Ureter (tissue), 1 donor: ENCODE measurements at regions not wholly inside any gene's neighbourhood (a gene's known extent, or its start where the extent isn't known, plus 50 kb on each side); places are given as distances from the start of the nearest gene placed in this dataset.
A peak's percentile ranks its signal among the peaks of the same experiment; 100 is the strongest.
"Not testable (repeated sequence)": the region's sequence is repeated elsewhere in the genome, so short reads cannot be mapped to it uniquely, and the experiment has no call there.

ENCODE experiments used
- DNase-seq: peaks from one replicate; pipeline ENCODE4 v3.0.0-alpha.2; 2020; ENCODE audit warnings: low spot score
- donor health status: DM: yes; HTN: yes; CAD: no.

GRCh38 chr7:65146118-65146914, 139.8 kb upstream of the ERV3-1 start:
- not testable (repeated sequence) for DNase-seq

DNA sequence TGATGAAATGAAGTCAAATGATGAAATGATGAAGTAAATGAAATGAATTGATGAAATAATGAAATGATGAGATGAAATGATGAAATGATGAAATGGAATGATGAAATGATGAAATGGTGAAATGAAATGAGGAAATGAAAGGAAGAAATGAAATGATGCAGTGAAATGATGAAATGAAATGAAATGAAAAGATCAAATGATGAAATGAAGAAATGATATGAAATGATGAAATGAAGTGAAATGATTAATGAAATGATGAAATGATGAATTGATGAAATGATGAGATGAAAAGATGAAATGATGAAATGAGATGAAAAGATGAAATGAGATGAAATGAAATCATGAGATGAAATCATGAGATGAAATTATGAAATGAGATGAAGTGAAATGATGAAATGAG, 139.2 kb upstream of the ERV3-1 start:
- not testable (repeated sequence) for DNase-seq

GRCh38 chr7:65145008-65145407, 138.5 kb upstream of the ERV3-1 start:
- not testable (repeated sequence) for DNase-seq

DNA sequence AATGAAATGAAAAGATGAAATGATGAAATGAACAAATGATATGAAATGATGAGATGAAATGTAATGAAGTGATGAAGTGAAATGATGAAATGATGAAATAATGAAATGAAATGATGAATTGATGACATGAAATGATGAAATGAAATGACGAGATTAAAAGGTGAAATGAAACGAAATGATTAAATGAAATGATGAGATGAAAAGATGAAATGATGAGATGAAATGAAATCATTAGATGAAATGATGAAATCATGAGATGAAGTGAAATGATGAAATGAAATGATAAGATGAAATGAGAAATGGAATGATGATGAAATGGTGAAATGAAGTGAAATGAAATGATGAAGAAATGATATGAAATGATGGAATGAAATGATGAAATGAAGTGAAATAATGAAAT, 138.1 kb upstream of the ERV3-1 start:
- not testable (repeated sequence) for DNase-seq

- DNase-seq: not testable (repeated sequence)
Measured at GRCh38 chr7:65144119-65144518, 137.6 kb upstream of the ERV3-1 start.

- DNase-seq: not testable (repeated sequence)
Measured at GRCh38 chr7:65141894-65142293, 135.4 kb upstream of the ERV3-1 start.

DNA sequence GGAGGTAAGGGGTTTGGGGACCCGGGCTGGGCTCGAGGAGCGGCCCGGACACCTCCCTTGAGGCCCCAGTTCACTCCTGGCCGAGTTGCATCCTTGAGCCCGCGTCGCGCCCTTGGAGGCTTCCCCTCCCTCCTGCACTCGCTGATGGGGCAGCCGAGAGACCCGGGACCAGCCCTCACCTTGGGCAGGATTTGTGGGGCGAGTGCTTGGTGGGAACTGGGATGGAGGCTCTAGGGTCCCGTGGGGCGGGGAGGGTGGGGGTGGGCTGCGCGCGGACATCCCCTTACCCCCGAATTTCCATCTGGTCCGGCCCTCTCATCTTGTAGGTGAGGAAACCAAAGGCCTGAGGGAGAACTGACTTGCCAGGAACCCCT, 134.9 kb upstream of the ERV3-1 start:
- DNase-seq: not testable (repeated sequence)

GRCh38 chr7:65140543-65141404, 134.3 kb upstream of the ERV3-1 start:
- not testable (repeated sequence) for DNase-seq

DNA sequence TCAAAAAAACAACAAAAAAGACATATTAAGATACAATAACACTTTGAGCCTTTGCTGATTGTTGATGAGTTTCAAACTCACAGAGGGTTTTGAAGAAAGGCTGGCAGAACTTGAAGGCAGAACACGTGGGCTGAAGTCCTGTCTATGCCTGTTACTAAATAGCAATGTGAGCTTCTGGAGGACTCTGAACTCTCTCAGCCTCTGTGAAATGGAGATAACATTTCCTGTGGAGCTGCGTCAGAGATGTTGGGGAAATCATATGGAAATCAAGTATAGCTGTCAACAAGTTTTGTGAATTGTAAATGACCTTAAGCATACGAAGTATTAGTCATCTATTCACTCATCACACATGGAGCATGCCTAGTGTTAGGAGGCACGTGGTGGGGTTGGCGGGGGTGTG, 130.4 kb upstream of the ERV3-1 start:
- not testable (repeated sequence) for DNase-seq

- DNase-seq: not testable (repeated sequence)
Measured at GRCh38 chr7:65133087-65133486, 126.6 kb upstream of the ERV3-1 start.

- not testable (repeated sequence) for DNase-seq
Measured at GRCh38 chr7:65132256-65132655, 125.8 kb upstream of the ERV3-1 start.

- not testable (repeated sequence) for DNase-seq
Measured at GRCh38 chr7:65127364-65127763, 120.9 kb upstream of the ERV3-1 start.

- DNase-seq: not testable (repeated sequence)
Measured at GRCh38 chr7:65124600-65124999, 118.1 kb upstream of the ERV3-1 start.

- not testable (repeated sequence) for DNase-seq
Measured at GRCh38 chr7:65105650-65106203, 99.2 kb upstream of the ERV3-1 start.

DNA sequence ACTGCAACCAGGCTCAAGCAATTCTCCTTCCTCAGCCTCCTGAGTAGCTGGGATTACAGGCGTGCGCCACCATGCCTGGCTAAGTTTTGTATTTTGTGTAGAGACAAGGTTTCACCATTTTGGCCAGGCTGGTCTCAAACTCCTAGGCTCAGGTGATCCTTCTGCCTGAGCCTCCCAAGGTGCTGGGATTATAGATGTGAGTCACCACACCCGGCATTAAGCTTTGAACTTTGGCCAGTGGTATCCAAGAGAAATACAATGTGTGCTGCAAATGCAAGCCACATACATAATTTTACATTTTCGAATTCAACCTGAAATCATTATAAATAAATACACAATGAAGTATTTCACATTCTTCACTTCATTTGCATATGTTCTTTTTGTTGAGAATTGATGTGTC, 94.0 kb upstream of the ERV3-1 start:
- not testable (repeated sequence) for DNase-seq

- DNase-seq: not testable (repeated sequence)
Measured at GRCh38 chr7:65081669-65082055, 75.2 kb upstream of the ERV3-1 start.

- DNase-seq: peak; percentile 98
Measured at GRCh38 chr7:65080799-65081668, 74.5 kb upstream of the ERV3-1 start.

GRCh38 chr7:65074959-65075358, 68.5 kb upstream of the ERV3-1 start:
- DNase-seq: not testable (repeated sequence)

- DNase-seq: not testable (repeated sequence)
Measured at GRCh38 chr7:65073160-65073559, 66.7 kb upstream of the ERV3-1 start.

- not testable (repeated sequence) for DNase-seq
Measured at GRCh38 chr7:65071854-65072431, 65.5 kb upstream of the ERV3-1 start.

DNA sequence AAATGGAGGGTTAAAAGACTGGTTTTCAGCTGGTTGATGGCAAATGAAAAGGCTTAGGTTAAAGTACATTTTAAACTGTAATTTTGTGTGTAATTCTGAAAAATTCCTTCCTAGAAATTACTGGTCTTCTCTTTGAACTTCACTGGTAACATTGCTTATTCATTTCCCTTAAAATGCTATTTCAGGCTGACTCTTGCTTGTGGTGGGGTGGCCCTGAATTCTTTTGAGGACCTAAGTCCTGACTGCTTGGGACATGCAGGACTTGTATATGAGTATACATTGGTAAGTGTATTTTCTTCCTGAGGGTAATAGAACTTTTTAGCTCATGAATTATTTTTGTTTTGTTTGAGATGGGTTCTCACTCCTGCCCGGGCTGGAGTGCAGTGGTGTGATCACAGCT, 63.0 kb upstream of the ERV3-1 start:
- not testable (repeated sequence) for DNase-seq
